Heart left ventricle (tissue), 16 donors: ENCODE measurements at regions not wholly inside any gene's neighbourhood (a gene's known extent, or its start where the extent isn't known, plus 50 kb on each side); places are given as distances from the start of the nearest gene placed in this dataset.

Experiments
- ATAC-seq, 4 donors: fragments of 200-7000 bp; cut with Tn5 transposase; one replicate each; pipeline ENCODE4 v1.9.1; 2020 to 2022; ENCODE audit warnings: moderate library complexity in 4 of 4, mild to moderate bottlenecking in 3 of 4, moderate number of reproducible peaks in 1 of 4
- DNase-seq, 5 donors: peaks; one replicate each; pipeline ENCODE4 v3.0.0-alpha.2; 2020
- H3K27ac ChIP-seq, 12 donors: fragments of 200-600 bp; sonication (generic) in 4 of 12; one replicate each; pipeline versions ENCODE4 v1.5.0 to v1.8.0; 2016 to 2022; ENCODE audit warnings: mild to moderate bottlenecking in 2 of 12
- H3K27me3 ChIP-seq, 9 donors: fragments of 200-600 bp; sonication (generic) in 2 of 9; one replicate each; pipeline versions ENCODE4 v1.5.1 to v1.8.0; 2016 to 2022; ENCODE audit warnings: mild to moderate bottlenecking in 3 of 9
- H3K36me3 ChIP-seq, 9 donors: fragments of 200-600 bp; sonication (generic) in 2 of 9; one replicate each; pipeline versions ENCODE4 v1.5.0 to v1.8.0; 2018 to 2022; ENCODE audit warnings: mild to moderate bottlenecking in 2 of 9
- H3K4me1 ChIP-seq, 12 donors: fragments of 200-600 bp; sonication (generic) in 4 of 12; one replicate each; pipeline versions ENCODE4 v1.5.0 to v1.8.0; 2016 to 2022; ENCODE audit warnings: mild to moderate bottlenecking in 3 of 12
- H3K4me3 ChIP-seq, 12 donors: fragments of 200-600 bp; sonication (generic) in 4 of 12; one replicate each; pipeline versions ENCODE4 v1.5.0 to v1.8.0; 2017 to 2022; ENCODE audit warnings: mild to moderate bottlenecking in 9 of 12, moderate library complexity in 4 of 12
- H3K9me3 ChIP-seq, 12 donors: fragments of 200-600 bp; sonication (generic) in 4 of 12; one replicate each; pipeline versions ENCODE4 v1.5.0 to v1.8.0; 2016 to 2022; ENCODE audit warnings: mild to moderate bottlenecking in 1 of 12
- POLR2A ChIP-seq, 2 donors: fragments of 450-650 bp; IDR thresholded peaks; one replicate each; pipeline ENCODE4 v1.6.1; 2017; ENCODE audit warnings: antibody characterized with exemption in 2 of 2, mild to moderate bottlenecking in 2 of 2, moderate library complexity in 2 of 2
- WGBS, 4 donors: extraction: QIAGEN DNeasy Blood & Tissue Kit in 2 of 4; methylation state at CpG; one replicate each; pipeline versions ENCODE4 v1.1.5 to v1.1.7; 2013 to 2018; 5-methylcytosine and 5-hydroxymethylcytosine counted together
- intact Hi-C, 10 donors: fragments of 100-400 bp; cut with DNase I; formaldehyde crosslinking; loops; one replicate each; pipeline versions ENCODE4 v1.11.1 to v1.14.2; 2022
- TF ChIP-seq, protein P1 (sequence below), 12 donors: fragments of 200-600 bp; sonication (generic) in 4 of 12; IDR thresholded peaks; one replicate each; pipeline versions ENCODE4 v1.5.0 to v1.8.0; 2018 to 2022; ENCODE audit warnings: antibody characterized with exemption in 12 of 12, mild to moderate bottlenecking in 5 of 12
- donor health status: ischemic (EF 13 %, LVEDD 7.1; RV severe dilation, severe dysfunction).
- donor health status: healthy with polysubstance abuse.
- donor health status: DM: no; HTN: yes; CAD: no.
- donor health status: DM: no; HTN: no; CAD: no.
- donor health status: ischemic (EF 25% LVEDD 6.9; RV normal size, moderate dysfunction).
- donor health status: ischemic (EF 25% LVEDD 5.7; RV mildly dilated, moderate dysfunction).
- donor health status: healthy.
- donor health status: DM: yes; HTN: yes; CAD: no.
- donor health status: ischemic (EF 35%, LVEDD 5.7; RV mildly dilated, moderate dysfunction).
- donor health status: nonischemic (EF 11% LVEDD 7.7; RV severe dilation, severe dysfunction).
- donor health status: DM: yes; HTN: yes; CAD: no.
- donor health status: PGD.
- donor health status: ischemic (EF 29% LVEDD 5.4; RV normal size, mild dysfunction).
- donor health status: nonischemic (EF 23%, LVEDD 6.1; RV moderate dilation, normal function).

DNA sequence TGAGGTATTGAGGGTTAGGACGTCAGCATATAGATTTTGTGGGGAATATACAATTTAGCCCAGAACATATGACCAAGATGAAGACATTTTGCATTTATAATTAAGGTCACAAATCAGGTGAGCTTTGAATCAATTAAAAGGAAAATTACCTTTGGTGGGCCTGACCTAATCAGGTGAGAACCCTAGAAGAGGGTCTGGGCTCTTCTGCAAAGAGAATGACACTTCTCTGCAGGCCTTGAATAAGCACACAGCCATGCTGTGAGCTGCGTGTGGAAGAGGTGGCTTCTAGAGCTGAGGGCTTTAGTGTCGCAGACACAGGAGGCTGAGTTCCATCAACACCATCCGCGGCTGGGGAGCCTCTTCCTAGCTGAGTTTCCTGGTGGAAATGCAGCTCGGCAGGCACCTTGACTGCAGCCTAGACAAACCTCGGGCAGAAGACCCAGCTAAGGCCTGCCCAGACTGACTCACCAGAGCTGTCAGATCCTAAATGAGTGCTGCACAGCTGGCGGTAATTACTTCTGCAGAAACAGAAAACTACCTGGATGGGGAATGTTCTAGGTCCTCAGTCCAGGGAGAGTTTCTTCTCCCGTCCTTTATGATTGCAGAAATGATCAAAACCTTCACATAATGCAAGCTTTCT is 287.5 kb upstream of the IRX1 start:
- no peaks in the 10 kb centered on the region for H3K36me3 ChIP-seq
- H3K27ac ChIP-seq = no peak overlapping the region
- peaks cover 0 to 4% (median 0%) of the 10 kb centered on the region in 9 donors for H3K27me3 ChIP-seq
- H3K9me3 ChIP-seq = peaks cover 0 to 13% (median 2%) of the 10 kb centered on the region in 12 donors
- H3K4me3 ChIP-seq = no peak overlapping the region
- WGBS, 4 donors = 69 to 73% (median 70%) methylated on average over 9 of the region's 9 CpGs
- TF ChIP-seq, protein P1, sequence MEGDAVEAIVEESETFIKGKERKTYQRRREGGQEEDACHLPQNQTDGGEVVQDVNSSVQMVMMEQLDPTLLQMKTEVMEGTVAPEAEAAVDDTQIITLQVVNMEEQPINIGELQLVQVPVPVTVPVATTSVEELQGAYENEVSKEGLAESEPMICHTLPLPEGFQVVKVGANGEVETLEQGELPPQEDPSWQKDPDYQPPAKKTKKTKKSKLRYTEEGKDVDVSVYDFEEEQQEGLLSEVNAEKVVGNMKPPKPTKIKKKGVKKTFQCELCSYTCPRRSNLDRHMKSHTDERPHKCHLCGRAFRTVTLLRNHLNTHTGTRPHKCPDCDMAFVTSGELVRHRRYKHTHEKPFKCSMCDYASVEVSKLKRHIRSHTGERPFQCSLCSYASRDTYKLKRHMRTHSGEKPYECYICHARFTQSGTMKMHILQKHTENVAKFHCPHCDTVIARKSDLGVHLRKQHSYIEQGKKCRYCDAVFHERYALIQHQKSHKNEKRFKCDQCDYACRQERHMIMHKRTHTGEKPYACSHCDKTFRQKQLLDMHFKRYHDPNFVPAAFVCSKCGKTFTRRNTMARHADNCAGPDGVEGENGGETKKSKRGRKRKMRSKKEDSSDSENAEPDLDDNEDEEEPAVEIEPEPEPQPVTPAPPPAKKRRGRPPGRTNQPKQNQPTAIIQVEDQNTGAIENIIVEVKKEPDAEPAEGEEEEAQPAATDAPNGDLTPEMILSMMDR (IDR thresholded peaks at IDR 0.05) = no peak
- TF ChIP-seq POLR2A (IDR thresholded peaks at IDR 0.05) = no peak
- ATAC-seq = no peak
- no peak for DNase-seq
- peaks cover 0 to 12% (median 1%) of the 10 kb centered on the region in 12 donors for H3K4me1 ChIP-seq
- intact Hi-C loops = no loop called here

DNA sequence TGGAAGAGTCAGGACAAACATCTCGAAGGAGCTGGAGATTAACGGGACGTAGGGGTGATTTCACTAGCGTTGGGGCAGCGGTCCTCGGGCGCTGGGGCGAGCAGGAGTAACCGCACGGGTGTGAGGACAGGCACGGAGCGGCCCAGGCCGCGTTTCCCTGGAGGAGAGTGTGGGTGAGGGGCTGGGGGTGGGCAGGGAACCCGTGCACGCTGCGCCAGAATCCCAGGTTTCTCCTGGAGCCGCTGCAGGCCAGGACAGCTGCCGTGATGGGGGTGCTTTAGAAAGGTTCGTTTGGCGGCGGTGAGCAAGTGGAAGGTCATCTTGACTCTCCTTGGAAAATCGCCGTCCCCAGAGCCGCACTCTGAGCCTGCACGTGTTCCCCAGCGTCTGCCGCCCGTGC is 290.2 kb upstream of the IRX1 start:
- Histone ChIP-seq H3K27ac (no peak overlapping the region), H3K4me1 (peaks cover 0 to 12% (median 1%) of the 10 kb centered on the region in 12 donors), H3K4me3 (no peak overlapping the region), H3K36me3 (no peaks in the 10 kb centered on the region), H3K9me3 (no peaks in the 10 kb centered on the region), H3K27me3 (no peaks in the 10 kb centered on the region)
- intact Hi-C loops = no loop called here
- DNase-seq = no peak
- TF ChIP-seq, protein P1 (IDR thresholded peaks at IDR 0.05) = no peak
- no peak for TF ChIP-seq POLR2A (IDR thresholded peaks at IDR 0.05)
- ATAC-seq = no peak
- WGBS, 4 donors = 91 to 92% (median 92%) methylated on average over 29 of the region's 29 CpGs

DNA sequence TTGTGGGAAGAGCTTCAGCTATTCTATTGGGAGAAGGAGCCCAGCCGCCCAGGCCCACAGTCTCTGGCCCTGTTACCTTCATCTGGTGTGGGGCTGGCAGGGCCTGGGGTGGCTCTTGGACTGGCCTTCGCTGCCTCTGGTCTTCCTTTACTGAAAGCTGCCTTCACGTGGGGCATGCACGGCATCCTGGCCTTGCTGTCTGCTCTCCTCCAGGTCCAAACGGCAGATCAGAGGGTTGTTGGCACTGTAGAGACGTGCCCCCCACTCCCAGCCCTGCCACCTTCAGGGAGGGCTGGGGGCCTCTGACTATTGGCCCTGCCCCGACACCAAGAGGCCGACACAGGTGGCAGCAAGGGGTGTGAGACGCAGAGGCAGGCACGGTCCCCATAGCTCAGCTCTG is 291.3 kb upstream of the IRX1 start:
- no peaks in the 10 kb centered on the region for H3K9me3 ChIP-seq
- WGBS, 4 donors = 83 to 93% (median 84%) methylated on average over 6 to 10 of the region's 10 CpGs
- H3K27ac ChIP-seq = no peak overlapping the region
- DNase-seq (no peak), ATAC-seq (peak in 1 of 4 donors; percentile 12)
- peaks cover 0 to 3% (median 0%) of the 10 kb centered on the region in 9 donors for H3K27me3 ChIP-seq
- TF ChIP-seq, protein P1 (IDR thresholded peaks at IDR 0.05) = no peak
- no peak for TF ChIP-seq POLR2A (IDR thresholded peaks at IDR 0.05)
- intact Hi-C loops = no loop called here
- peaks cover 0 to 12% (median 1%) of the 10 kb centered on the region in 12 donors for H3K4me1 ChIP-seq
- H3K4me3 ChIP-seq = no peak overlapping the region
- no peaks in the 10 kb centered on the region for H3K36me3 ChIP-seq

DNA sequence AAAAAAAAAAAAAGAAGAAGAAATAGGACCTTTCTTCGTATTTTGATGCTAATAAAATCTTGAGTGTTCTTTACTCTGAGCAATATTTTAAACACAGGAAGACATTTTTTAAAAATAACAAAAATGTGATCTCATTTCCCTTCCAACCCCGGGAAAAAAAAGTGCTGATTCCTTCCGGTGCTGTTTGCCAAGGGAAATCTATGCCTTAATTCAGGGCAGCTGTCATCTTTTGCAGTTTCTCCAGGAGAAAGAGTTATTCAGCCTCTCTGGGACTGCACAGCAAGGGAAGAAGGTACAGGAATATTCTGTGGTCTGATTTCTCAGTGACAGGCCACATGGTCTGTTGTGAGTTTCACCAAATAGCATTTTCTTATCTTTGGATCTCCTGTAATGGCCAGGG is 291.9 kb upstream of the IRX1 start:
- no peak for DNase-seq
- Histone ChIP-seq H3K36me3 (no peaks in the 10 kb centered on the region), H3K4me1 (peaks cover 0 to 12% (median 1%) of the 10 kb centered on the region in 12 donors), H3K9me3 (no peaks in the 10 kb centered on the region), H3K4me3 (no peak overlapping the region), H3K27ac (no peak overlapping the region), H3K27me3 (peaks cover 0 to 3% (median 0%) of the 10 kb centered on the region in 9 donors)
- TF ChIP-seq POLR2A (IDR thresholded peaks at IDR 0.05) = no peak
- TF ChIP-seq, protein P1 (IDR thresholded peaks at IDR 0.05) = no peak
- WGBS, 4 donors = 27 to 48% (median 33%) methylated on average over 3 of the region's 3 CpGs
- intact Hi-C loops = no loop called here
- ATAC-seq = peak in 2 of 4 donors; percentile 28 to 52
